Mucosa of rectum (tissue), 2 donors: ENCODE measurements at regions not wholly inside any gene's neighbourhood (a gene's known extent, or its start where the extent isn't known, plus 50 kb on each side); places are given as distances from the start of the nearest gene placed in this dataset.

Experiments used
- H3K27ac ChIP-seq, 2 donors: one replicate each; pipeline ENCODE4 v1.7.0; 2013; ENCODE audit warnings: inconsistent platforms in 2 of 2, low read depth in 2 of 2, low read length in 2 of 2
- H3K27me3 ChIP-seq, 2 donors: one replicate each; pipeline ENCODE4 v1.7.0; 2013; ENCODE audit warnings: low read length in 2 of 2; ENCODE audit not compliant: control insufficient read depth in 2 of 2, insufficient read depth in 2 of 2
- H3K36me3 ChIP-seq, 2 donors: one replicate each; pipeline ENCODE4 v1.7.0; 2013; ENCODE audit warnings: low read length in 2 of 2; ENCODE audit not compliant: control insufficient read depth in 2 of 2, insufficient read depth in 2 of 2
- H3K4me1 ChIP-seq, 2 donors: one replicate each; pipeline ENCODE4 v1.7.0; 2013; ENCODE audit warnings: low read length in 2 of 2, mild to moderate bottlenecking in 1 of 2; ENCODE audit not compliant: control insufficient read depth in 2 of 2, insufficient read depth in 2 of 2
- H3K4me3 ChIP-seq, 2 donors: one replicate each; pipeline ENCODE4 v1.7.0; 2013; ENCODE audit warnings: low read length in 2 of 2
- H3K9ac ChIP-seq, 2 donors: one replicate each; pipeline ENCODE4 v1.7.0; 2013; ENCODE audit warnings: low read length in 2 of 2, low read depth in 1 of 2, mild to moderate bottlenecking in 1 of 2
- H3K9me3 ChIP-seq, 2 donors: one replicate each; pipeline ENCODE4 v1.7.0; 2013; ENCODE audit warnings: low read length in 2 of 2; ENCODE audit not compliant: control insufficient read depth in 2 of 2
- donor health status: healthy.
- donor health status: Normal muscosa, but diverticular disease.

DNA sequence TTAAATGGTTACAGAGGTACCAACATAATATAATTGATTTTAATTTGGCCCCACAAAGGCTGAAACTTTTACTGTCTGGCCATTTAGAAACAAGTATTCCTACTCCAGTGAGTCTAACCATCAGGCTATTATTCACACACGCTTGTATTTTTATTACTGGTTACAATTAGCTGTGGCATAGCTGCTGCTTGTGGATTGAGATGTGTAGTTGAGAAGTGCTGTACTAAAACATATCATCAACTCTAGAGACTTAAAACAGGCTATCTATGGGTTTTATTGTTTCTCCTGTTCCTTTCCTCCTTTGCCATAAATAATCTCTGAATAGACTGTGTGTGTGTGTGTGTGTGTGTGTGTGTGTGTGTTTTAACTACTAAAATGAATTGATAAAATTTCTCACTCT, 530.2 kb downstream of the CCDC85A start:
- Histone ChIP-seq H3K27ac (no peak overlapping the region), H3K9me3 (no peaks in the 10 kb centered on the region), H3K27me3 (no peaks in the 10 kb centered on the region), H3K4me3 (no peak overlapping the region), H3K4me1 (no peaks in the 10 kb centered on the region), H3K9ac (no peak overlapping the region), H3K36me3 (no peaks in the 10 kb centered on the region)

DNA sequence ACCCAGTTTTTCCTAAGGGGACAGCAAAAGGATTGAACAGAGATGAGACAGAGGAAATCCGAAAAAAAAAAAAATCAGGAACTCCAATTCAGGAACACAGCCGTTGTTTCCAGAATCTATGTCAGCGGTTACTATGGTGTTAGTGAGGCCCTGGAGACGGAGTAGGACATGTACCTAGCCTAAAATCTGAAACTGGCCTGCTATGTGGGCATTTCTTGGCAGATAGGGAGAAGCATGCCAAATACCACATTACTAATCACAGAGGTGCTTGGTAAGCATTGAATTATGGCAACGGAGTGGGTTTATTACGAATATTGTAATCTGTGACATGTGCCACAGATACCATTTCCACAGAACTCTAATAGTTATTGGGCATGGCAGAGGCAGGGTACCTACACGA, 530.6 kb downstream of the CCDC85A start:
- Histone ChIP-seq H3K36me3 (no peaks in the 10 kb centered on the region), H3K4me3 (no peak overlapping the region), H3K27me3 (no peaks in the 10 kb centered on the region), H3K9me3 (no peaks in the 10 kb centered on the region), H3K4me1 (no peaks in the 10 kb centered on the region), H3K9ac (no peak overlapping the region), H3K27ac (no peak overlapping the region)

DNA sequence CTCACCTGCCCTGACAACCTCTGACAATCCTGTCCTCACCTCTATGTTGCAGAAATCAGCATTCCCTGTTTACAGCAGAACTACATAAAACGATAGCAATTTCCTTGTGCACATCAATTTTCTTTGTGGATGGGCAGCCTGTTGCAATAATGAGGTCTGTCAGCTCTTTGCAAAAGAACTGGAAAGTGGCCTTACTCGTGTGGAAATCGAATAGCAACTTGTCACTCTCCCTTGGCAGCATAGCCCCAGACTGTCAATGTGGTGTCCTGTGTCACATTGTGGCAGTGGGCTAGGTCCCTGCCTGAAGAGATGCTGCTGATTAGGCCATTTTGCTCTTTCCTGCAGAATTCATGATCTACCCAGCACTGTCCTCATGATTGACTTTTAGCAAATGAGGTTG, 531.9 kb downstream of the CCDC85A start:
- no peaks in the 10 kb centered on the region for H3K4me1 ChIP-seq
- H3K9ac ChIP-seq, result no peak overlapping the region
- H3K9me3 ChIP-seq, result no peaks in the 10 kb centered on the region
- no peak overlapping the region for H3K27ac ChIP-seq
- no peaks in the 10 kb centered on the region for H3K36me3 ChIP-seq
- no peak overlapping the region for H3K4me3 ChIP-seq
- H3K27me3 ChIP-seq, result no peaks in the 10 kb centered on the region

DNA sequence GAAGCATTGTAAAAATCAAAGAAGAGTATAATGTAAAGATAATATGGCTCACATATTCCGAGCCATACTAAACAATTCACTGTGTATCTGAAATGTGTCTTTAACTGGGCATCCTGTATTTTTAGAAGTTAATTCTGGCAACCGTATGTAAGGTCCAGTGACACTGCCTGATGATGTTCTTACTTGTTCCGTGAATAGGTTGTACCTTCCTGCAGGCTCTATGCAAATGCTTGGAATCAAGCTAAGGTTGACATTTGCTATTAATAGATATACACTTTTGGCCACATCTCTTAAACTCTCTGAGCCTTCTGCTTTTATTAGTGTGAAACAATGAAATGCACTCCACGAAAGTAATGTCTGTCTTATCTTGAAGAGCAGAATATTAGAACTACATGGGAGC, 534.6 kb downstream of the CCDC85A start:
- Histone ChIP-seq H3K36me3 (no peaks in the 10 kb centered on the region), H3K4me3 (no peak overlapping the region), H3K27me3 (no peaks in the 10 kb centered on the region), H3K4me1 (no peaks in the 10 kb centered on the region), H3K9me3 (no peaks in the 10 kb centered on the region), H3K9ac (no peak overlapping the region), H3K27ac (no peak overlapping the region)

DNA sequence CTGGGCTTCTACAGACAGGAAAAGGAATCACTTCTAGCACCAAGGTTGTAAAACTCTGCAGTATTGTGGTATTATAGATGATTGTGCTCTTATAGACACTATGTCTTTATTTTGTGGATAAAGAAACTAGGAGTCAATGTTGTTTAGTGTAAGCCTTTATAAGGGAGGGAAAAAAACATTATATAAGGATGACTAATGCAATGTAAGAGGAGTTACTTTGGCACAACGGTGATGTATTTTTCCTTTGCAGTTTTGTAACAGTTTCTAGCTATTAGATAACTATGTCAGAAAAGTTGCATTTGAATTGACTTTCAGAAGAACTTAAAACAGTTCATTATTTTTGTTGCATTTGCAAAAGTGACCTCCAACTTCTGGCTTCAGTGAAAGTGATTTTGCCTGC, 545.4 kb downstream of the CCDC85A start:
- Histone ChIP-seq H3K36me3 (no peaks in the 10 kb centered on the region), H3K9me3 (peaks cover 3 to 4% of the 10 kb centered on the region in 2 donors), H3K27me3 (no peaks in the 10 kb centered on the region), H3K27ac (no peak overlapping the region), H3K4me3 (no peak overlapping the region), H3K9ac (no peak overlapping the region), H3K4me1 (no peaks in the 10 kb centered on the region)

DNA sequence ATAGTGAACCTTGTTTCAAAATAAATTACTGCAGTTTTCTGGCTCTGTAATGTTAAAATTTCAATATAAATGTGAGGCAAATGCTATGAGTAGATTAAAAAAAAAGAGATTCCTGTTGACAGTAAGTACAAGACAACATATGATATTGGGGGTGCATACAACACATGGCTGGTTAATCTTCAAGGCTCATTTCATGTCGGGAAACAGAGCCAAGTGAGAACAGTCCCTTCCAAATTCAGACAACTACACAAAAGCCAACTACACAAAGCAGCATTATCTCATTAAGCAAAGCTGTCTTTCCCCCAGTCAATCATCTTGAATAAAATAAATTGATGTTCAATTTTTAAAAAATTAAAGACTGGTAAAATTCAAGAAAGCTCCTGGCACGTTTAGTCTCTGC, 549.2 kb downstream of the CCDC85A start:
- H3K9me3 ChIP-seq, result no peaks in the 10 kb centered on the region
- no peaks in the 10 kb centered on the region for H3K36me3 ChIP-seq
- no peak overlapping the region for H3K4me3 ChIP-seq
- H3K27ac ChIP-seq, result no peak overlapping the region
- H3K27me3 ChIP-seq, result no peaks in the 10 kb centered on the region
- no peak overlapping the region for H3K9ac ChIP-seq
- no peaks in the 10 kb centered on the region for H3K4me1 ChIP-seq

DNA sequence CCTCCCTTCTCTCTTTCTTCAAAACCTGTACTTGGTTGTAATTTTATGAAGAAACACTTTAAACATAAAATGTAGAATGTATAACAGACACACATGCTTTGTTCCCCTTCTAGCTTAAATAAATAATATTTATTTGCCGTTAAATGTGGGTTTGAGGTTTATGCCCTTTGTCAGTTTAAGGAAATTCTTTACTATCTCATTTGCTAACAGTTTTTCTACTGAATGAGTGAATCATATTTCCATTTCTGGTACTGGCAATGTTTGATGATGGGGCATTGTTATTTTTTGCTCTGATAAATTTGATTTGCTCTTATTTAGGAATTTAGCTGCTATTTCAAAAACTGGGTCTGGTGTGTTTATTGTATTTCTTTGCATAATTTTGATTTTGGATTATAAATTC, 555.6 kb downstream of the CCDC85A start:
- H3K4me3 ChIP-seq, result no peak overlapping the region
- no peaks in the 10 kb centered on the region for H3K4me1 ChIP-seq
- no peak overlapping the region for H3K9ac ChIP-seq
- no peaks in the 10 kb centered on the region for H3K36me3 ChIP-seq
- no peaks in the 10 kb centered on the region for H3K9me3 ChIP-seq
- no peak overlapping the region for H3K27ac ChIP-seq
- H3K27me3 ChIP-seq, result no peaks in the 10 kb centered on the region

DNA sequence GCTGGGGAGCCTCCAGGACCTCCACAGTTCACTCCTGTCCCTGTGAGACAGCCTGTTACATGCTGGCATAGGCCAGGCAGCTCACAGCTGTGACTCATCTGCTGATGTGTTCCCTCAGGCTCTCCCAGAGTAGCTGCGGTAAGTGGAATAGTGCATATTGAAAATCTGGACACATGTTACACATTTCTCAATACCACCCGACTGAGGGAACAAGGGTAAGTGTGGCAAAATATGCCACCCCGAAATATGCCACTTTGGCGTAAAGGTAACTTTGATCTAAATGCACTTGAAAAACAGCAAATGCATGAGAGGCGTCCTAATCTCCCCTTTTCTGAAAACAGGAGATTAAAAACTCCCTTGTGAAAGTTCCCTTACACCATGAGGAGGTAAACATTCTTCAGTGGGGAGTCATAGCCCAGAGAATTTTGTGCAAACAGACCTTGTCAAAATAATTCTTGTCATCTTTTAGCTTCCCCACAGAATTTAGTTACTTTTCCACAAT, 557.9 kb downstream of the CCDC85A start:
- Histone ChIP-seq H3K4me3 (no peak overlapping the region), H3K9ac (no peak overlapping the region), H3K27ac (no peak overlapping the region), H3K4me1 (no peaks in the 10 kb centered on the region), H3K36me3 (no peaks in the 10 kb centered on the region), H3K9me3 (no peaks in the 10 kb centered on the region), H3K27me3 (no peaks in the 10 kb centered on the region)

DNA sequence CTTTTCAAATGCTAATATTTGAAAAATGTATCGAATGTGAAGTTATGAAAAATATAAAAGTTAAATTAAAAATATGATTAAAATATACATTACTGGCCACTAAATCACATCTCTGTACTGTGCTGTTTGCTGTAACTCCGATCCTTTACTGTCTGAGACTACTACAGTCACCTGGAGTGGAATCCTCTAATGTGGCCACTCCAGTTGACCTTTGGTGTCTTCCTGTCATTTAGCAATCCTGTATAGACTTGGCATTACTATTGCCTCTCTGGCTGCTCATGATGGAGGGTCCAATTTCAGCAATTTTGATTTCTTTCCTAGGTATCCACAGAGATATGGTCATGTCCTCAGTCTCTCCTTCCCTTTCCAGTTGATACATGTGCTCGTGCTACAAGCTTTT, 560.0 kb downstream of the CCDC85A start:
- Histone ChIP-seq H3K4me3 (no peak overlapping the region), H3K36me3 (no peaks in the 10 kb centered on the region), H3K27ac (no peak overlapping the region), H3K4me1 (no peaks in the 10 kb centered on the region), H3K27me3 (no peaks in the 10 kb centered on the region), H3K9ac (no peak overlapping the region), H3K9me3 (no peaks in the 10 kb centered on the region)

DNA sequence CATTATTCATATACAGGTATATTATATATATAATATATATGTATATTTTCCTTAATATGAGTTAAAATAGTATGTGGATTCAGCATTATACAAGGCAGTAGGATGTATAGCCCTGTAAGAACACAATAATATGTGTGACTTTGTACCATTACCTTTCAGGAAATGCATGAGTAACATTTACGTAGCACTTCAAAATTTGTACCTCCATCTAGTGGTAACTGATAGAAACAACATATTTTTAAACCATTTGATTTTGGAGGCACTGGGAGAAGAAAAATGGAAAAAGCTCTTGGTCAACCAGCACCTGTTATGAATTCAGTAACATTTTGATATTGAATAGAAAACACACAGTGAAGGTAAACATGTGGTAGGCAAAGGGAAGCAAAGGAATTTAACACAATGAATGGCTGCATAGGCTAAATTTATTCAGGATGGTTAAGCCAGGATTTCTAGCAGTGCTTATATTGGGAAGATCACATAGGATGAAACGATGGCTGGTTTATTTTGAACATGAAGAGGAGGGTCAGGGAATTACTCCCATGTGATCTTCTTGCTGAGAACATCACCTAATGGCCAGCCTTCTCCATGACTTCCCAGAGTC, 565.5 kb downstream of the CCDC85A start:
- no peaks in the 10 kb centered on the region for H3K4me1 ChIP-seq
- no peaks in the 10 kb centered on the region for H3K27me3 ChIP-seq
- no peaks in the 10 kb centered on the region for H3K9me3 ChIP-seq
- no peaks in the 10 kb centered on the region for H3K36me3 ChIP-seq
- no peak overlapping the region for H3K4me3 ChIP-seq
- H3K27ac ChIP-seq, result no peak overlapping the region
- H3K9ac ChIP-seq, result no peak overlapping the region

DNA sequence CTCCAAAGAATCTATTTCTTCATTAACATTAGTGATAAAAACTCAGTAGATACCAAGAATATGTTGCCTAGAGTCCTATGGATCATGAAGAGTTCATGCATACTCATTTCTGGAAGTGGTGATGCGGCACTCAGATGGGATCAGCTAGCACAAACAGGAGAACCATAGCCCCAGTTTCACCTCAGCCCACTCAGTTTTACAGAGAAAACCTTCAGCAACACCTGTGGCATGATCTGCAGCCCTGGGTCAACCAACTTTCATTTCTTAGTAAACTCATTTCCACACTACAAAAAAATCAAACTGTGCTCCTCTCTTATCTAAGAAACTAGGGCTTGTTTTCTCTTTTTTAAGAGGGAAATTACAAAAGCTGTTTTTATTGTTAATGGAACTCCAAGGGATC, 569.4 kb downstream of the CCDC85A start:
- no peaks in the 10 kb centered on the region for H3K9me3 ChIP-seq
- no peaks in the 10 kb centered on the region for H3K27me3 ChIP-seq
- no peak overlapping the region for H3K27ac ChIP-seq
- H3K36me3 ChIP-seq, result no peaks in the 10 kb centered on the region
- H3K9ac ChIP-seq, result no peak overlapping the region
- no peaks in the 10 kb centered on the region for H3K4me1 ChIP-seq
- no peak overlapping the region for H3K4me3 ChIP-seq
